ENCODE measurements at regions not wholly inside any gene's neighbourhood (a gene's known extent, or its start where the extent isn't known, plus 50 kb on each side); places are given as distances from the start of the nearest gene placed in this dataset.
"Not testable (repeated sequence)": the region's sequence is repeated elsewhere in the genome, so short reads cannot be mapped to it uniquely, and the experiment has no call there.

- DNase-seq (ENCODE audit: low read depth, low spot score) = no peak
- H3K27ac ChIP-seq = no peak overlapping the region
These were observed 107.6 kb downstream of the THBS2 start for GRCh38 chr6:169145991-169146501.

GRCh38 chr6:169145496-169145895 is 108.2 kb downstream of the THBS2 start:
- DNase-seq (ENCODE audit: low read depth, low spot score) = no peak
- no peak overlapping the region for H3K27ac ChIP-seq

GRCh38 chr6:169144356-169144755 is 109.3 kb downstream of the THBS2 start:
- H3K27ac ChIP-seq = no peak overlapping the region
- no peak for DNase-seq (ENCODE audit: low read depth, low spot score)

- H3K27ac ChIP-seq = no peak overlapping the region
- DNase-seq (ENCODE audit: low read depth, low spot score) = no peak
These were observed 111.2 kb downstream of the THBS2 start for GRCh38 chr6:169142538-169142844.

DNA sequence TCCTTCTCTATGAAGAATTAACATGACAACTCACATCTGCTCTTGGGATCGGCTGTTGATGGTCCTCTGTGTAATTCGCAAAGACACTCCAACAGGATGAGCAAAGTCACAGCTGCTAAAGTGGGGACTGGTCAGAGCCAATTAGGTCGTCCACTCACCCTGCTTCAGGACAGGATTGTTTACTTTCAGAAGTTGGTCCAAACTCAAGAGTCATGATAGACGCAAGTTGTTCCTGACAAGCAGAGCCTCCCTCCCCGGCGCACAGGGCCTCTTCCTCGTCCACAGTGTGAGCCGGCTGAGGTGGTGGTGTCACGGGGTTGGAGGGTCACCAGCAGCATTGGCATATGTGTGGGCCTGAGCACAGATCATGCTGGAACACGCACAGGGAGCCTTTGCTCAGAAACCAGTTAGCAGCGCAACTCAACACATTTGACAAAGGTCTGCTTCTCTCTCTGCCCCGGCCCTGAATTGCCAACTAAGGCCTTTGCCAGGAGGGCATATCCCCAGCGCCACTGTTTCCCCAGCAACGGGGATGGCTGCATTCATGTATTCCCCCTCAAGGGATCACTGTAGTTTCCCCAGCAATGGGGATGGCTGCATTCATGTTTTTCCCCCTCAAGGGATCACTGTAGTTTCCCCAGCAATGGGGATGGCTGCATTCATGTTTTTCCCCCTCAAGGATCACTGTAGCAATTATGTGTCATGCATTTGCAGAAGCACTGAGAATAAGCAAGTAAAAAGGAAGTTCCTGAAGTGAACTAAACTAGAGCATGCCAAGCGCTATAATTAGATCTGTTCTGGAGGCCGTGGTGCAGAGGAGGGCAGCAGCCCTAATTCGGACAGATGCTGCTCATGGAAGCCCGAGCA is 111.7 kb downstream of the THBS2 start:
- no peak for DNase-seq (ENCODE audit: low read depth, low spot score)
- H3K27ac ChIP-seq = no peak overlapping the region

GRCh38 chr6:169140986-169141495 is 112.6 kb downstream of the THBS2 start:
- no peak overlapping the region for H3K27ac ChIP-seq
- no peak for DNase-seq (ENCODE audit: low read depth, low spot score)

DNA sequence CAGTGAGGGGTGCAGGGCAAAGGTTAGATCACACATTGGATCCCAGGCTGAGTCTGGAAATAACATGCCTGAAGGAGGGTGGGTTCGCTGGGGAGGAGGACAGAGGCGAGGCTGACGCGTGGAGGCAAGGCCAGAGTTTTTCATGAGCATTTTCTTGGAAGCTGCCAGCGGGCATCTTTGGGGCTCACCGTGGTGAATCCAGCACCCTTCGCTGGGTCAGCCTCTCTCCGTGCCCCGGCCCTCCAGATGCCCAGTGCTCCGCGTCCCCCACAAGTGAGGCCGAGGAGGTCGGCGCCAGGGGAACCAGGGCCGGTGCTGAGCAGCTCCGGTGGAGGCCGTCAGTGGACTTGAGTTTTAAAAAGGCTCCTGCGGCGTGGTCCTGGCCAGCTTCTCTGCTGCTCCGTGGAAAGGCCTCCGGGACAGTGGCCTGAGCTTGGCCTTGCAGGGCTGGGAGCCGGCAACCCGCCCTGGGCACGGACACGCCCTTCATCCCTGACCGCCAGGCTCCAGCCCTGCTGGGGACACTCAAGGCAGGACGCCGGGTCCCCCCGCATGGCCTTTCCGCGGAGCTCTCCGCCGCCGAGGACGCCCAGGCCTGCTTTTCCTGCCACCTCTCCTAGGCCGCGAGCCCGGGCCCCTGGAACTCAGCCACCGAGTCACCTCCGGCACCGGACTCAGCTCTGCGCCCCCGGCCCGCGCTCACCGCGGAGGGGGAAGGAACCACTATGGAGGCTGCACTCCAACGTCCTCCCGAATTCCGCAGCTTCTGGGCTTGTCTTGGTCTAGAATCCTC is 114.3 kb downstream of the THBS2 start:
- no peak overlapping the region for H3K27ac ChIP-seq
- no peak for DNase-seq (ENCODE audit: low read depth, low spot score)

- DNase-seq (ENCODE audit: low read depth, low spot score) = no peak
- H3K27ac ChIP-seq = no peak overlapping the region
These were observed 121.2 kb downstream of the THBS2 start for GRCh38 chr6:169132352-169132940.

DNA sequence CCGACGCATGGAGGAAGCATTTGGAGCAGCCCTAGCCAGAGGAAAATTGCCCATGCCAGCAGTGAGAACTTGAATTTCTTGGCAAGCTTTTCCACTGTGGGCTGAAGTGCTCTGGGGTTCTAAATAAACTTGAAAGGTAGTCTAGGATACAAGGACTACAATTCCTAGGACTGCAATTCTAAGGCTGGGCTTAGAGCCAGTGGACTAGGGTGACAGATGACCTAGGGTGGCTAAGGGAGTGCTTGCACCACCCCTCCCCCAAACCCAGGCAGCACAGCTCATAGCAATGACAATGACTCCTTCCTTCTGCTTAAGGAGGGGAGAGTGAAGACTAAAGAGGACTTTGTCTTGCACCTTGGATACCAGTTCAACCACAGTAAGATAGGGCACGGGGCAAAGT is 122.3 kb downstream of the THBS2 start:
- H3K27ac ChIP-seq = no peak overlapping the region
- DNase-seq (ENCODE audit: low read depth, low spot score) = no peak

GRCh38 chr6:169130113-169130512 is 123.5 kb downstream of the THBS2 start:
- no peak for DNase-seq (ENCODE audit: low read depth, low spot score)
- no peak overlapping the region for H3K27ac ChIP-seq

DNA sequence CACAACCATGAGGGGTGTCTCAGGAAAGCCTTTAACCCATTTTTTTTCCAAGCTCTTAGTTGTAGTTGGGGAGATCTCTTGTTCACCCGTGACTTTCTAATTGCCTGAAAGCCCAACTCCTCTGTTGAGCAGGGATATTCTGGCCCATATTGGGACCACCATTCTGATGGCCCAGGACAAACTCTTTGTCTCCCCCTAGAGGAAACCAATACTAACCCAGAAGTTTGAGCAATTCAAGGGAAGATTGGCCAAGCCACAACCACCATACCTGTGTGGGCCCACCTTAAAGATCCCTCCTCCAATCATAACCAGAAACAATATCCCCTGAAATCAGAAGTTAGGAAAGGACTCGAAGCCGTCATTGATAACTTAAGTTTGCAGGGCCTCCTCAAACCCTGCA is 132.6 kb downstream of the THBS2 start:
- DNase-seq (ENCODE audit: low read depth, low spot score) = no peak
- H3K27ac ChIP-seq = no peak overlapping the region

GRCh38 chr6:169119669-169120068 is 134.0 kb downstream of the THBS2 start:
- DNase-seq (ENCODE audit: low read depth, low spot score) = no peak
- H3K27ac ChIP-seq = no peak overlapping the region

DNA sequence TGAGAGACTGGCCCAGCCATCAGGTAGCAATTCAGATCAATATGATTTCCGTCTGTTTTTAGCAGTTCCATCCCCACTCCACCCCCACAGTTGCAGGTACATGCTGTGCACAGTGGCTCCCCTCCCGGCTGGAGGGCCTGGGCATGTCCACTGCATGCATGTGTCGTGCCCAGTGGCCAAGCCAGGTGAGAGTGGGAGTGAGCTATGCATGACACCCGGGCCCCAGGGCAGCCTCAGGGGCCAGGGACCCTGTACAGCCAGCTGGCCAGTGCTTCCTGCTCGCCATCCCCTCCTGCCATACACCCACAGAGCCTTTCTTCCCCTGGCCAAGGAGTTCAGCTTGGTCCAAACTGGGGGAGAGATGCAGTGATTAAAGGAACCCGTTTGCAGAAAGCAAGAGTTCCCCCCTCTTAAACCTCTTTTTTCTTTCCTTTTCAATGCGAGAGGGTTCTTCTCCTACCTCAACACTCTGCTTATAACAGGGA is 135.3 kb downstream of the THBS2 start:
- no peak overlapping the region for H3K27ac ChIP-seq
- no peak for DNase-seq (ENCODE audit: low read depth, low spot score)

DNA sequence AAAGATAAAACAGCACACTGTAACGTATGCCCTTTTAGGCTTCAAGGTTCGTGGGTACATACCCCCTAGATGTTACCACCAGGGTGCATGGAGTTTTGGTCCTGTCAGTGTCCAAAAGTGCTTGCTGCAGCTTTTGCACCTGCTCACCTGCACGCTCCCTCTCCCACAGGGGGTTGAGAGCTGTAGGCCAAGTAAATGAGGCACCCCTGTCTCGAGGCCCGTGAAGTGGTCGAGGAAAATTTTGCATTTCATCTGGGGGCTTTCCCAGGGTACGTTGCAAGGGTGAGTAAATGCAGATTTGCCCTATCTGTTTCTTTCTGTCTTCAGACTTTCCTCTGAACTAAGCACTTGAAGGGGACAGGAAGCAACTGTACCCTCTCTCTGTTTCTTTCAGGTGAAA is 136.0 kb downstream of the THBS2 start:
- no peak overlapping the region for H3K27ac ChIP-seq
- DNase-seq (ENCODE audit: low read depth, low spot score) = no peak

GRCh38 chr6:169115632-169116031 is 138.0 kb downstream of the THBS2 start:
- no peak for DNase-seq (ENCODE audit: low read depth, low spot score)
- no peak overlapping the region for H3K27ac ChIP-seq

GRCh38 chr6:169114632-169115031 is 139.0 kb downstream of the THBS2 start:
- DNase-seq (ENCODE audit: low read depth, low spot score) = not testable (repeated sequence)

GRCh38 chr6:169112483-169113320 is 140.9 kb downstream of the THBS2 start:
- no peak for DNase-seq (ENCODE audit: low read depth, low spot score)
- H3K27ac ChIP-seq = no peak overlapping the region

More at GRCh38 chr6:169114632-169115031, 139.0 kb downstream of the THBS2 start:
- not testable (repeated sequence) for H3K27ac ChIP-seq

DNA sequence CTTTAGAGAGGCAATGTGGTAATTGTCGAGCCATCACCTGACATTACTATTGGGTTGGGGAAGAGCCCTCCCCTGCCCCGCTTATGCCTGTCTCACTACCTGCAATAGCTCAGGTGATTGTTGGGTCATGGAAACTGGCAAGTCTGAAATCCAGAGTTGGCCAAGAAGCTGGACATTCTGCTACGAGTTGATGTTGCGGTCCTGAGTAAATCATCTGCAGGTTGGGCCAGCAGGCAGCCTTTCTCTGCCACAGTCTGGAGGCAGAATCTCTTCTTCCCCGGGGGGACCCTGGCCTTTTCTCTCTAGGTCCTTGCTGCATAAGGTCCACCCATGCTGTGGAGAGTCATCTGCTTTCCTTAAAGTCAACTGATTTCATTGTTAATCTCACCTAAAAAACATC is 142.4 kb downstream of the THBS2 start:
- no peak for DNase-seq (ENCODE audit: low read depth, low spot score)
- H3K27ac ChIP-seq = no peak overlapping the region

DNA sequence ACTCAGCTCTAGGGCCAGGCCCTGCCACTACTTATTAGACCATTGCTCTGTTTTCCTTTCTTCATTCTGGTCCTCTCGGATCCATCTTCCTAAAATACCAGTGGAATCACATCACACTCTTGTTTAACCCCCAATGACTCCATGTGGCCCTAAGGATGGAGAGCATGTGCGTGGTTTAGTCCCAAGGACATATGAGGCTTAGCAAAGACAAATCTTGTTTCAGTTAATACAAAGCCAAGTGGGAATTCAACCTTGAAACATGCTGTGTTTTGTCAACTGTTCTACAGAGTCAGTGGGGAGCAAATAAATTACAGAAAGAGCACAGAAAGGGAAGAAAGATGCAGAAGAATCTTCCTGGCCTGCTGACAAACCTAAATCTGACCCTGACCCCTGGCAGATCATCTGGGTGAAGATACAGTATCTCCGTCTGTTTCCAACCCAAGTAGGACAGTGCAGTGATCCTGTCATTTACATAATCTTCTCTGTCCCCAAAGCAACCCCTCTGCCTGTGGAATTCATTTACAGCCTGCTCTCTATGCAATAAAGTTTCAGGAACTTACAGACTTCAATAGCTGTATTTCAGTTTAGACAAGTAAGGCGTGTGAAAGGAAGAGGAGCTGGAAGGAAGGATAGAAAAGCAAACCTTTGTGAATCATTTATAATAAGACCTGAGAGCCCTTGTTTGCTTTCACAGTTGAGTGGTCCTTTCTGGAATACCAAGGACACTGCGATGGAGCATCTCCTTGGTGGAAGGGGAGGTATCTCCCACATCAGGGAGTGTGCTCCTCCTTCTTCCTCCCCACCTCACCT is 144.0 kb downstream of the THBS2 start:
- no peak for DNase-seq (ENCODE audit: low read depth, low spot score)
- H3K27ac ChIP-seq = no peak overlapping the region

Measured in epithelial cell of prostate (primary cell).